ENCODE measurements at regions not wholly inside any gene's neighbourhood (a gene's known extent, or its start where the extent isn't known, plus 50 kb on each side); places are given as distances from the start of the nearest gene placed in this dataset.

- TF ChIP-seq CTCF (IDR thresholded peaks at IDR 0.05) (no peak), POLR2A (IDR thresholded peaks at IDR 0.05) (no peak)
These were observed 52.1 kb upstream of the ZBTB40 start for GRCh38 chr1:22399421-22400091.
